ENCODE measurements at regions not wholly inside any gene's neighbourhood (a gene's known extent, or its start where the extent isn't known, plus 50 kb on each side); places are given as distances from the start of the nearest gene placed in this dataset.
"Not testable (repeated sequence)": the region's sequence is repeated elsewhere in the genome, so short reads cannot be mapped to it uniquely, and the experiment has no call there.

DNA sequence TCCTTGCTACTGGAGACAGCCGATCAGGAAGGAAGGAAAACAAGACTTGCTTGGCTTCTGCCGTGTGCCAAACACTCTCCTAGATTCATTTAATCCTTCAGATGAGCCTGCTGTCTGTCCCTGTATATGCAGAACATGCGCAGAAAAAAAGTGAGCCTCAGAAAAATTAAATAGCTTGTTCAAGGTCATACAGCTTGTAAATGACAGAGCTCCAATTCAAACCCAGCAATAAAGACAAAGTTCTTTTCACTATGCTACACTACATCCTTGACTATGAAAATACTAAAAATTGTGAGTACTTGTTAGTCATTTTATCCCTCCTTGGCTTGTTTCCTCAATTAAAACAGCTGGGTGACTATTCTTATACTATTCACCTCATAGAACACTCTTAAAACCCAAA, 121.4 kb downstream of the KCNRG start:
- Histone ChIP-seq H3K36me3 (no peaks in the 10 kb centered on the region), H3K4me3 (ENCODE audit: low read depth in 1 of 2, low read length in 1 of 2) (no peak overlapping the region), H3K27me3 (peaks cover 40% of the 10 kb centered on the region), H3K9me3 (no peaks in the 10 kb centered on the region), H3K4me1 (ENCODE audit: control insufficient read depth in 1 of 2, insufficient read depth in 1 of 2, low read depth in 1 of 2, low read length in 1 of 2) (peaks cover 29 to 34% of the 10 kb centered on the region in 2 experiments), H3K27ac (no peak overlapping the region)
- TF ChIP-seq, protein P1, sequence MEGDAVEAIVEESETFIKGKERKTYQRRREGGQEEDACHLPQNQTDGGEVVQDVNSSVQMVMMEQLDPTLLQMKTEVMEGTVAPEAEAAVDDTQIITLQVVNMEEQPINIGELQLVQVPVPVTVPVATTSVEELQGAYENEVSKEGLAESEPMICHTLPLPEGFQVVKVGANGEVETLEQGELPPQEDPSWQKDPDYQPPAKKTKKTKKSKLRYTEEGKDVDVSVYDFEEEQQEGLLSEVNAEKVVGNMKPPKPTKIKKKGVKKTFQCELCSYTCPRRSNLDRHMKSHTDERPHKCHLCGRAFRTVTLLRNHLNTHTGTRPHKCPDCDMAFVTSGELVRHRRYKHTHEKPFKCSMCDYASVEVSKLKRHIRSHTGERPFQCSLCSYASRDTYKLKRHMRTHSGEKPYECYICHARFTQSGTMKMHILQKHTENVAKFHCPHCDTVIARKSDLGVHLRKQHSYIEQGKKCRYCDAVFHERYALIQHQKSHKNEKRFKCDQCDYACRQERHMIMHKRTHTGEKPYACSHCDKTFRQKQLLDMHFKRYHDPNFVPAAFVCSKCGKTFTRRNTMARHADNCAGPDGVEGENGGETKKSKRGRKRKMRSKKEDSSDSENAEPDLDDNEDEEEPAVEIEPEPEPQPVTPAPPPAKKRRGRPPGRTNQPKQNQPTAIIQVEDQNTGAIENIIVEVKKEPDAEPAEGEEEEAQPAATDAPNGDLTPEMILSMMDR (IDR thresholded peaks at IDR 0.05), result no peak

- not testable (repeated sequence) for H3K9me3 ChIP-seq; H3K36me3 ChIP-seq; H3K27ac ChIP-seq; H3K4me3 ChIP-seq (ENCODE audit: low read depth in 1 of 2, low read length in 1 of 2)
- peaks cover 12% of the 10 kb centered on the region for H3K27me3 ChIP-seq
- H3K4me1 ChIP-seq (ENCODE audit: control insufficient read depth in 1 of 2, insufficient read depth in 1 of 2, low read depth in 1 of 2, low read length in 1 of 2), result peaks cover 17 to 24% of the 10 kb centered on the region in 2 experiments
Observed at GRCh38 chr13:50139435-50139934, 124.2 kb downstream of the KCNRG start.

- H3K27ac ChIP-seq, result no peak overlapping the region
- H3K36me3 ChIP-seq, result no peaks in the 10 kb centered on the region
- peaks cover 17 to 24% of the 10 kb centered on the region in 2 experiments for H3K4me1 ChIP-seq (ENCODE audit: control insufficient read depth in 1 of 2, insufficient read depth in 1 of 2, low read depth in 1 of 2, low read length in 1 of 2)
- TF ChIP-seq, protein P1 (IDR thresholded peaks at IDR 0.05), result no peak
- no peaks in the 10 kb centered on the region for H3K9me3 ChIP-seq
- peaks cover 5% of the 10 kb centered on the region for H3K27me3 ChIP-seq
- H3K4me3 ChIP-seq (ENCODE audit: low read depth in 1 of 2, low read length in 1 of 2), result no peak overlapping the region
Observed at GRCh38 chr13:50140153-50140552, 124.9 kb downstream of the KCNRG start.

GRCh38 chr13:50140581-50141374, 125.5 kb downstream of the KCNRG start:
- peaks cover 17 to 24% of the 10 kb centered on the region in 2 experiments for H3K4me1 ChIP-seq (ENCODE audit: control insufficient read depth in 1 of 2, insufficient read depth in 1 of 2, low read depth in 1 of 2, low read length in 1 of 2)
- H3K27ac ChIP-seq, result peak overlapping the region; percentile 79
- no peaks in the 10 kb centered on the region for H3K36me3 ChIP-seq
- H3K27me3 ChIP-seq, result no peaks in the 10 kb centered on the region
- H3K4me3 ChIP-seq (ENCODE audit: low read depth in 1 of 2, low read length in 1 of 2), result peak overlapping the region; percentile 2 to 3
- H3K9me3 ChIP-seq, result no peaks in the 10 kb centered on the region
- TF ChIP-seq, protein P1 (IDR thresholded peaks at IDR 0.05), result no peak

- Histone ChIP-seq H3K27ac (peak overlapping the region; percentile 79), H3K9me3 (no peaks in the 10 kb centered on the region), H3K4me3 (ENCODE audit: low read depth in 1 of 2, low read length in 1 of 2) (peak overlapping the region; percentile 2 to 3), H3K36me3 (no peaks in the 10 kb centered on the region), H3K4me1 (ENCODE audit: control insufficient read depth in 1 of 2, insufficient read depth in 1 of 2, low read depth in 1 of 2, low read length in 1 of 2) (peaks cover 17 to 24% of the 10 kb centered on the region in 2 experiments), H3K27me3 (no peaks in the 10 kb centered on the region)
- TF ChIP-seq, protein P1 (IDR thresholded peaks at IDR 0.05), result no peak
Observed at GRCh38 chr13:50141375-50141975, 126.2 kb downstream of the KCNRG start.
